ENCODE measurements at regions not wholly inside any gene's neighbourhood (a gene's known extent, or its start where the extent isn't known, plus 50 kb on each side); places are given as distances from the start of the nearest gene placed in this dataset.

DNA sequence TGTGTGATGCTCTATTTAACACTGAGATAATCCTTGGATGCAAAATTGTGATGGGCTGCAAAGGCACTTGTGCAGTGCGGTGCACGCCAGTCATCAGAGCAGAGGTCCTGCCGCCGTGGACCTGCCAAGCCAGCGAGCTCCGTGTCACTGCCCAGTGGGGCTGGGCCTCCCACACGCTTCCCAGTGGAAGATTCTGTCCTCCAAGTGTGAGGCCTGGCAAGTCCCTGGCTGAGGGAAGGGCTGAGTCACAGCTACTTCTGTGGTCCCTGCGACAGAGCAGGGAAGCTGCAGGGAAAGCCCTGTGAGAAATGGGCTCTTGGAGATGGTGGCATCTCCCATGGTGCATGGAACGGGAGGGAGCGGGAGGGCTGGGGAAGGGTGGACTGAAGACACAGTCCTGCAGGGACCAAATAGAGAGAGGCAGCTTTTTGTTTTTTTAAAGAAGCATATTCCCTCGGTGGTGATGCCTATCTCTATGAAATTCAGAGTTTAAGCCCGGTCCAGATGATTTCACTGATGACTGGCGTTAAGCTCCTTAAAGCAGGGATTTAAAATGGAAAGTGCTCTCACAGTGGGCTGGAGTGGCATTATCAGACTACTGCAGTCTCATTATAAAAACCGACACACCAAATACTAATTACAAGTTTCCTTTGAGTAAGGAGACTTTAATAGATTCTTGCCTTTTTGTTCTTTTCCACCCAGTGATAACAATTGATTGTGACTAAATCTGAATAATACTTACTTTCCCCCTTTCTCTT lies 413.7 kb downstream of the QKI start:
- Histone ChIP-seq H3K4me1 (ENCODE audit: low read depth, poor library complexity, severe bottlenecking) (no peaks in the 10 kb centered on the region), H3K27ac (no peak overlapping the region), H3K36me3 (ENCODE audit: insufficient read depth) (no peaks in the 10 kb centered on the region), H3K9ac (no peak overlapping the region), H3K27me3 (ENCODE audit: insufficient read depth, low read depth) (no peaks in the 10 kb centered on the region), H3K4me2 (no peak overlapping the region), H3K79me2 (ENCODE audit: insufficient read depth, low read depth) (no peaks in the 10 kb centered on the region), H2AFZ (ENCODE audit: low read depth) (no peak overlapping the region), H3K4me3 (IDR thresholded peaks at IDR 0.05; ENCODE audit: insufficient read depth, low read depth, low read length) (no peak overlapping the region), H4K20me1 (ENCODE audit: insufficient read depth) (no peaks in the 10 kb centered on the region)
- TF ChIP-seq, protein P1, sequence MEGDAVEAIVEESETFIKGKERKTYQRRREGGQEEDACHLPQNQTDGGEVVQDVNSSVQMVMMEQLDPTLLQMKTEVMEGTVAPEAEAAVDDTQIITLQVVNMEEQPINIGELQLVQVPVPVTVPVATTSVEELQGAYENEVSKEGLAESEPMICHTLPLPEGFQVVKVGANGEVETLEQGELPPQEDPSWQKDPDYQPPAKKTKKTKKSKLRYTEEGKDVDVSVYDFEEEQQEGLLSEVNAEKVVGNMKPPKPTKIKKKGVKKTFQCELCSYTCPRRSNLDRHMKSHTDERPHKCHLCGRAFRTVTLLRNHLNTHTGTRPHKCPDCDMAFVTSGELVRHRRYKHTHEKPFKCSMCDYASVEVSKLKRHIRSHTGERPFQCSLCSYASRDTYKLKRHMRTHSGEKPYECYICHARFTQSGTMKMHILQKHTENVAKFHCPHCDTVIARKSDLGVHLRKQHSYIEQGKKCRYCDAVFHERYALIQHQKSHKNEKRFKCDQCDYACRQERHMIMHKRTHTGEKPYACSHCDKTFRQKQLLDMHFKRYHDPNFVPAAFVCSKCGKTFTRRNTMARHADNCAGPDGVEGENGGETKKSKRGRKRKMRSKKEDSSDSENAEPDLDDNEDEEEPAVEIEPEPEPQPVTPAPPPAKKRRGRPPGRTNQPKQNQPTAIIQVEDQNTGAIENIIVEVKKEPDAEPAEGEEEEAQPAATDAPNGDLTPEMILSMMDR (conservative IDR thresholded peaks at IDR 0.05; ENCODE audit: low read depth, low read length) = no peak

DNA sequence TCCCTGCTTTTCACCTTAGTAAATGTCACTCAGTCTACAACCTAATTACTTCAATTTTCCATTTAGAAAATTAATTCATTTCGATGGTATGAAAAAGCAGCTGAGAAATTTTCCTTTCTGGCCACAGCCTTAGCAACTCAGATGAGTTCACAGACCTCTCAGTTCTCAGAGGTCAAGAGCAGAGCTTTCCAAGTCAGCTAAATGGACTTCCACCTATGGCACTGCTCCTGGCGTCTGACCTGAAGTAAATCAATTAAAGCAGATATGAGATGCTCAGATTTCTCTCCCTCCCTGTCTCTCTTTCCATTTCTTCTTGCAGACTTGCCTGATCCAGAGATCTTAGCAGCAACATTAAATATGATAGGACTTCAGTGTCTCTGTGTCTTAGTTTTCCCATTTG lies 412.6 kb downstream of the QKI start:
- Histone ChIP-seq H3K27me3 (ENCODE audit: insufficient read depth, low read depth) (no peaks in the 10 kb centered on the region), H3K4me1 (ENCODE audit: low read depth, poor library complexity, severe bottlenecking) (no peaks in the 10 kb centered on the region), H2AFZ (ENCODE audit: low read depth) (no peak overlapping the region), H3K4me3 (IDR thresholded peaks at IDR 0.05; ENCODE audit: insufficient read depth, low read depth, low read length) (no peak overlapping the region), H3K27ac (no peak overlapping the region), H3K79me2 (ENCODE audit: insufficient read depth, low read depth) (no peaks in the 10 kb centered on the region), H3K9ac (no peak overlapping the region), H4K20me1 (ENCODE audit: insufficient read depth) (no peaks in the 10 kb centered on the region), H3K4me2 (no peak overlapping the region), H3K36me3 (ENCODE audit: insufficient read depth) (no peaks in the 10 kb centered on the region)
- TF ChIP-seq, protein P1 (conservative IDR thresholded peaks at IDR 0.05; ENCODE audit: low read depth, low read length) = no peak

DNA sequence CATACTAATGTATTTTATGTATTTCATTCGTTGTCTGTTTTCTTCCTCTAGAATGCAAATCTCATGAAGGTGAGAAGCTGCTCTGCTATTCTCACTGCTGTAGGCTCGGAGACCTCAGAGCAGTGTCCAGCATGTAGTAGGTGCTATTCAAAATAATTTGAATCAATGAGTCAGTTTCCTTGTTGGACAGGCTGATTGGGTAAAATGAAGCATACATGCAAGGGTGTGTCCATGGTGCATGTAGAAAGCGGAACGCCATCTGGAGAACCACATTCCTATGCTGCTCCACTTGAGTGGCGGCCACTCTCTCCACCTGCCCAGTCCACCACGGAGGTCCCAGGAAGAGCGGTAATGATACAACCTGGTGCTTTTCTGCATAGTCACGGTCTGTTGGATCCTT lies 412.1 kb downstream of the QKI start:
- no peaks in the 10 kb centered on the region for H3K79me2 ChIP-seq (ENCODE audit: insufficient read depth, low read depth)
- H3K9ac ChIP-seq = no peak overlapping the region
- no peaks in the 10 kb centered on the region for H3K4me1 ChIP-seq (ENCODE audit: low read depth, poor library complexity, severe bottlenecking)
- H2AFZ ChIP-seq (ENCODE audit: low read depth) = no peak overlapping the region
- no peak overlapping the region for H3K4me3 ChIP-seq (IDR thresholded peaks at IDR 0.05; ENCODE audit: insufficient read depth, low read depth, low read length)
- no peak overlapping the region for H3K4me2 ChIP-seq
- no peaks in the 10 kb centered on the region for H3K36me3 ChIP-seq (ENCODE audit: insufficient read depth)
- H4K20me1 ChIP-seq (ENCODE audit: insufficient read depth) = no peaks in the 10 kb centered on the region
- H3K27ac ChIP-seq = no peak overlapping the region
- TF ChIP-seq, protein P1 (conservative IDR thresholded peaks at IDR 0.05; ENCODE audit: low read depth, low read length) = no peak
- H3K27me3 ChIP-seq (ENCODE audit: insufficient read depth, low read depth) = no peaks in the 10 kb centered on the region

DNA sequence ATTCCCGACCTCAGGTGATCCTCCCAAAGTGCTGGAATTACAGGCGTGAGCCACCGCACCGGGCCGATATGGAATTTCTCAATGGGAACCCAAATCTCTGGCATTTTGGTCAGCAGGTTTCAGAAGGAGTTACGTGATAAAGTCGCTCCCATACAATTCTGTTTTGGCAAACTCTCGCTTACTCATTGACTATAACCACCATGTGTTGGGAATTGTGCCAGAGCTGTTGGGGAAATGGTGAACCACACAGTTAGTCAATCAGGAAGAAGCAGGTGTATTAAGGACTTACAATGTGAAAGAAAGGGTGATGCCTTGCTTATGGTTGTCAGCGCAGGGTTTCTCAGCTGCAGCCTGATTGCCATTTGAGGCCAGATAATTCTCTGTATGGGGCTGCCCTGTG lies 410.5 kb downstream of the QKI start:
- Histone ChIP-seq H3K4me3 (IDR thresholded peaks at IDR 0.05; ENCODE audit: insufficient read depth, low read depth, low read length) (no peak overlapping the region), H3K79me2 (ENCODE audit: insufficient read depth, low read depth) (no peaks in the 10 kb centered on the region), H3K4me2 (no peak overlapping the region), H4K20me1 (ENCODE audit: insufficient read depth) (no peaks in the 10 kb centered on the region), H3K27ac (no peak overlapping the region), H3K36me3 (ENCODE audit: insufficient read depth) (no peaks in the 10 kb centered on the region), H3K27me3 (ENCODE audit: insufficient read depth, low read depth) (no peaks in the 10 kb centered on the region), H3K9ac (no peak overlapping the region), H3K4me1 (ENCODE audit: low read depth, poor library complexity, severe bottlenecking) (no peaks in the 10 kb centered on the region), H2AFZ (ENCODE audit: low read depth) (no peak overlapping the region)
- TF ChIP-seq, protein P1 (conservative IDR thresholded peaks at IDR 0.05; ENCODE audit: low read depth, low read length) = no peak
